Ovary (tissue), 7 donors: ENCODE measurements at regions not wholly inside any gene's neighbourhood (a gene's known extent, or its start where the extent isn't known, plus 50 kb on each side); places are given as distances from the start of the nearest gene placed in this dataset.
"Not testable (repeated sequence)": the region's sequence is repeated elsewhere in the genome, so short reads cannot be mapped to it uniquely, and the experiment has no call there.

Experiments
- DNase-seq, 5 donors: peaks; one replicate each; pipeline ENCODE4 v3.0.0-alpha.2; 2019 to 2020
- H3K27ac ChIP-seq, 2 donors: fragments of 200-600 bp; one replicate each; pipeline versions ENCODE4 v1.5.1 to v1.8.0; 2019 to 2022
- H3K27me3 ChIP-seq: fragments of 200-600 bp; one replicate; pipeline ENCODE4 v1.8.0; 2022
- H3K36me3 ChIP-seq: fragments of 200-600 bp; sonication (generic); one replicate; pipeline ENCODE4 v1.5.1; 2019
- H3K4me1 ChIP-seq: one replicate; pipeline ENCODE4 v1.8.1; 2013; ENCODE audit warnings: mild to moderate bottlenecking, moderate library complexity; ENCODE audit not compliant: insufficient read depth
- H3K4me3 ChIP-seq: fragments of 200-600 bp; sonication (generic); one replicate; pipeline ENCODE4 v1.5.1; 2017
- H3K9me3 ChIP-seq, 2 donors: fragments of 200-600 bp in 1 of 2; sonication (generic) in 1 of 2; one replicate each; pipeline versions ENCODE4 v1.5.1 to v1.8.1; 2013 to 2019; ENCODE audit warnings: mild to moderate bottlenecking in 1 of 2, moderate library complexity in 1 of 2
- EP300 ChIP-seq: sonication (generic); formaldehyde crosslinking; IDR thresholded peaks from one replicate; pipeline ENCODE4 v1.6.1; 2017; ENCODE audit warnings: antibody characterized with exemption
- POLR2A ChIP-seq: fragments of 450-650 bp; IDR thresholded peaks from one replicate; pipeline ENCODE4 v1.6.1; 2017; ENCODE audit warnings: antibody characterized with exemption, mild to moderate bottlenecking, moderate library complexity
- WGBS, 3 donors: extraction: QIAGEN DNeasy Blood & Tissue Kit in 1 of 3; methylation state at CpG; one replicate each; pipeline versions ENCODE4 v1.1.5 to v1.1.7; 2013 to 2017; 5-methylcytosine and 5-hydroxymethylcytosine counted together
- intact Hi-C, 4 donors: fragments of 100-400 bp; cut with DNase I; formaldehyde crosslinking; loops; one replicate each; pipeline versions ENCODE4 v1.11.0 to v1.15.1; 2022 to 2023
- TF ChIP-seq, protein P1 (sequence below), 3 donors: fragments of 450-650 bp in 2 of 3; fragments of 200-600 bp in 1 of 3; IDR thresholded peaks; one replicate each; pipeline versions ENCODE4 v1.5.1 to v1.8.0; 2016 to 2022; ENCODE audit warnings: antibody characterized with exemption in 3 of 3, mild to moderate bottlenecking in 1 of 3
- donor health status: DM: no; HTN: no; CAD: no; lungs with moderate emphysema.
- donor health status: DM: no; HTN: no; CAD: no.
- donor health status: Bipolar disorder and iron deficiency.
- donor health status: DM: no; HTN: no; CAD: no.
- donor health status: DM: yes; HTN: yes; CAD: no.

DNA sequence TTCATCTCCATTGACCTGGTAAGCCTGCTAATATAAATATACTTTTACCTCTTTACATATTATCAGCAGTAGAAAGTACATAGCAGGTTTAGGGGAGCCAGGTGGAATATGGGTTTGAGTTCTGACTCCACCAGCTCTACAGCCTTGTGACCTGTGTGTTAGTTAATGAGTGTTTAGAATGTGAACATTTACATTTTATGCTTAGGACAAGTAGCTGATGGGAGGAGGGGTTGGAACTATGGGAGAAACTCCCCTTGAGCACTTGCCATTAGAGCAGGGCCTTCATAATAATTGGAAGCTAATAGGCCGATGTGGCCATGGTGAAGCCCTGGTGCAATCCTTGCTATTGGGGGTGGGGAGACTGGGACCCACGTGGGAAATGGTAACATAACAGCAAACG is 148.3 kb upstream of the NTRK2 start:
- TF ChIP-seq POLR2A (no peak), EP300 (no peak)
- TF ChIP-seq, protein P1, sequence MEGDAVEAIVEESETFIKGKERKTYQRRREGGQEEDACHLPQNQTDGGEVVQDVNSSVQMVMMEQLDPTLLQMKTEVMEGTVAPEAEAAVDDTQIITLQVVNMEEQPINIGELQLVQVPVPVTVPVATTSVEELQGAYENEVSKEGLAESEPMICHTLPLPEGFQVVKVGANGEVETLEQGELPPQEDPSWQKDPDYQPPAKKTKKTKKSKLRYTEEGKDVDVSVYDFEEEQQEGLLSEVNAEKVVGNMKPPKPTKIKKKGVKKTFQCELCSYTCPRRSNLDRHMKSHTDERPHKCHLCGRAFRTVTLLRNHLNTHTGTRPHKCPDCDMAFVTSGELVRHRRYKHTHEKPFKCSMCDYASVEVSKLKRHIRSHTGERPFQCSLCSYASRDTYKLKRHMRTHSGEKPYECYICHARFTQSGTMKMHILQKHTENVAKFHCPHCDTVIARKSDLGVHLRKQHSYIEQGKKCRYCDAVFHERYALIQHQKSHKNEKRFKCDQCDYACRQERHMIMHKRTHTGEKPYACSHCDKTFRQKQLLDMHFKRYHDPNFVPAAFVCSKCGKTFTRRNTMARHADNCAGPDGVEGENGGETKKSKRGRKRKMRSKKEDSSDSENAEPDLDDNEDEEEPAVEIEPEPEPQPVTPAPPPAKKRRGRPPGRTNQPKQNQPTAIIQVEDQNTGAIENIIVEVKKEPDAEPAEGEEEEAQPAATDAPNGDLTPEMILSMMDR (IDR thresholded peaks at IDR 0.05), result no peak
- H3K4me1 ChIP-seq, result no peaks in the 10 kb centered on the region
- intact Hi-C loops, result no loop called here

DNA sequence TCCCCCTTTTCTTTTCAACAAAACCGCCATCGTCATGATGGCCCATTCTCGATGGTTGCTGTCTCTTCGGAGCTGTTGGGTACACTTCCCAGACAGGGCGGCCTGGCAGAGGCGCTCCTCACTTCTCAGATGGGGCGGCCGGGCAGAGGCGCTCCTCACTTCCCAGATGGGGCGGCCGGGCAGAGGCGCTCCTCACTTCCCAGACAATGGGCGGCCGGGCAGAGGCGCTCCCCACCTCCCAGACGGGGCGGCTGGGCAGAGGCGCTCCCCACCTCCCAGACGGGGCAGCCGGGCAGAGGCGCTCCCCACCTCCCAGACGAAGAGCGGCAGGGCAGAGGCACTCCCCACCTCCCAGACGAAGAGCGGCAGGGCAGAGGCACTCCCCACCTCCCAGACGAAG is 143.3 kb upstream of the NTRK2 start:
- H3K27ac ChIP-seq, H3K27me3 ChIP-seq: not testable (repeated sequence)
- 93 to 96% (median 94%) methylated on average over 19 to 26 of the region's 26 CpGs for WGBS, 3 donors

More for the DNA sequence above, 148.3 kb upstream of the NTRK2 start:
- H3K36me3 ChIP-seq, result no peaks in the 10 kb centered on the region
- no peak overlapping the region for H3K4me3 ChIP-seq
- DNase-seq, result no peak
- H3K27ac ChIP-seq, result no peak overlapping the region
- 67 to 90% (median 71%) methylated on average over 3 of the region's 3 CpGs for WGBS, 3 donors
- no peaks in the 10 kb centered on the region for H3K9me3 ChIP-seq
- H3K27me3 ChIP-seq, result no peaks in the 10 kb centered on the region

DNA sequence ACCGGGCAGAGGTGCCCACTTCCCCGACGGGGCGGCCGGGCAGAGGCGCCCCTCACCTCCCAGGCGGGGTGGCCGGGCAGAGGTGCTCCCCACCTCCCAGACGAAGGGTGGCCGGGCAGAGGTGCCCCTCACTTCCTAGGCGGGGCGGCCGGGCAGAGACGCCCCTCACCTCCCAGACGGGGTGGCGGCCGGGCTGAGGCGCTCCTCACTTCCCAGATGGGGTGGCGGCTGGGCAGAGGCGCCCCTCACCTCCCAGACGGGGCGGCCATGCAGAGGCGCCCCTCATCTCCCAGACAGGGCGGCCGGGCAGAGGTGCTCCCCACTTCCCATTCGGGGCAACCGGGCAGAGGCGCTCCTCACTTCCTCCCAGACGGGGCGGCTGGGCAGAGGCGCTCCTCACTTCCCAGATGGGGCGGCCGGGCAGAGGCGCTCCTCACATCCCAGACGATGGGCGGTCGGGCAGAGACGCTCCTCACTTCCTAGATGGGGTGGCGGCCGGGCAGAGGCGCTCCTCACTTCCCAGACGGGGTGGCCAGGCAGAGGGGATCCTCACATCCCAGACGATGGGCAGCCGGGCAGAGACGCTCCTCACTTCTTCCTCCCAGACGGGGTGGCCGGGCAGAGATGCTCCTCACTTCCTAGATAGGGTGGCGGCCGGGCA is 142.3 kb upstream of the NTRK2 start:
- H3K27ac ChIP-seq, H3K36me3 ChIP-seq, H3K27me3 ChIP-seq, H3K4me3 ChIP-seq, DNase-seq, H3K9me3 ChIP-seq, intact Hi-C loops, H3K4me1 ChIP-seq: not testable (repeated sequence)
- WGBS, 3 donors, result 96 to 97% (median 96%) methylated on average over 10 to 49 of the region's 49 CpGs

More for the DNA sequence above, 143.3 kb upstream of the NTRK2 start:
- H3K4me3 ChIP-seq, H3K36me3 ChIP-seq, intact Hi-C loops, DNase-seq, H3K9me3 ChIP-seq, H3K4me1 ChIP-seq: not testable (repeated sequence)

DNA sequence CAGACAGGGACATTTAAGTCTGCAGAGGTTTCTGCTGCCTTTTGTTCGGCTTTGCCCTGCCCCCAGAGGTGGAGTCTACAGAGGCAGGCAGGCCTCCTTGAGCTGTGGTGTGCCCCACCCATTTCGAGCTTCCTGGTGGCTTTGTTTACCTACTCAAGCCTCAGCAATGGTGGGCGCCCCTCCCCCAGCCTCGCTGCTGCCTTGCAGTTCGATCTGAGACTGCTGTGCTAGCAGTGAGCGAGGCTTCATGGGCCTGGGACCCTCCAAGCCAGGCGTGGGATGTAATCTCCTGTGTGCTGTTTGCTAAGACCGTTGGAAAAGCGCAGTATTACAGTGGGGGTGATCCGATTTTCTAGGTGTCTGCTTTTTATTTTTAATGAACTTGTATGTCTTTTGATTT is 133.6 kb upstream of the NTRK2 start:
- WGBS, 3 donors, result 56 to 66% (median 66%) methylated on average over 10 of the region's 10 CpGs
- H3K9me3 ChIP-seq, H3K4me1 ChIP-seq, H3K27me3 ChIP-seq, H3K27ac ChIP-seq, H3K4me3 ChIP-seq, H3K36me3 ChIP-seq, intact Hi-C loops, DNase-seq: not testable (repeated sequence)

DNA sequence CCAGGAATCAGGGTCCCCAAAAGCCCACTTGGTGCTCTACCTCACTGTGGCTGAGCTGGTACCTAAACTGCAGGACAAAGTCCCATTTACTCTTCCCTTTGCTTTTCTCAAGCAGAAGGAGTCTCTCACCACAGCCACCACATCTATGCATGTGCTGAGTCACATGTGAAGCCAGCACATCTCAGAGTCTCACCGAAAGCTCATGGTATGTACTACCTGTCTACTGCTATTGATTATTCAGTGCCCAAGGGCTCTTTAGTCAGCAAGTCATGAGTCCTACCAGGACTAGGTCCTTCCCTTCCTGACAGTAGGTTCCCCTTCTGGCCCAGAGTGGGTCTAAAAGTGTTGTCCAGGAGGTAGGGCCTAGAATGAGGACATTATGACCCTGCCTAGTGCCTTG is 130.7 kb upstream of the NTRK2 start:
- Histone ChIP-seq H3K27me3 (no peaks in the 10 kb centered on the region), H3K4me1 (no peaks in the 10 kb centered on the region), H3K36me3 (no peaks in the 10 kb centered on the region), H3K9me3 (no peaks in the 10 kb centered on the region), H3K27ac (no peak overlapping the region), H3K4me3 (no peak overlapping the region)
- WGBS, 3 donors, result 93 to 100% (median 96%) methylated on average over 1 of the region's 1 CpG
- intact Hi-C loops, result no loop called here
- TF ChIP-seq, protein P1 (IDR thresholded peaks at IDR 0.05), result no peak
- TF ChIP-seq EP300 (no peak), POLR2A (no peak)
- DNase-seq, result no peak

DNA sequence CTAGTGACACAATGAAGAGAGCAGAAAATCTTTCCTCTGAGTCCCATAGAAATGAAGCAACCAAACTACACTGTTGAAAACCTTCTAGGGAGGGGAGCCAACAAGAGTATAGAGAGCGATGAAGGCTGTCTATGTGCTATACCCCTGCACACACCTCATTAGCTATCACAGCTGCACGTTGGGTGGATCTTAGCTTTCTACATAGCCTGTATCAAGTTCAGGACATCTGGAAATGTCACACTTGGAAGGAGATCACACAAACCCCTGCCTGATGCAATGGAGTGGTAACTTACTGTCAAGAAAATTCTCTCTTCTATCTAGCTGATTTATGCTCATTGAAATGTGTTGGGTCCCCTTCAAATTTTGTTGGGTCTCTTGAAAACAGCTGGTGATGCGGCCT is 127.0 kb upstream of the NTRK2 start:
- Histone ChIP-seq H3K27me3 (no peaks in the 10 kb centered on the region), H3K4me3 (no peak overlapping the region), H3K27ac (no peak overlapping the region), H3K9me3 (no peaks in the 10 kb centered on the region), H3K36me3 (no peaks in the 10 kb centered on the region), H3K4me1 (no peaks in the 10 kb centered on the region)
- 72 to 84% (median 80%) methylated on average over 3 of the region's 3 CpGs for WGBS, 3 donors
- TF ChIP-seq, protein P1 (IDR thresholded peaks at IDR 0.05), result no peak
- no peak for TF ChIP-seq EP300
- no peak for TF ChIP-seq POLR2A
- intact Hi-C loops, result no loop called here
- DNase-seq, result no peak
